Fibroblast of villous mesenchyme (primary cell): ENCODE measurements at regions not wholly inside any gene's neighbourhood (a gene's known extent, or its start where the extent isn't known, plus 50 kb on each side); places are given as distances from the start of the nearest gene placed in this dataset.
"Not testable (repeated sequence)": the region's sequence is repeated elsewhere in the genome, so short reads cannot be mapped to it uniquely, and the experiment has no call there.

ENCODE experiments used
- DNase-seq: peaks from one replicate; pipeline ENCODE4 v3.0.0-alpha.2; 2010; ENCODE audit warnings: low read depth
- H3K4me3 ChIP-seq: 2 replicates; pipeline ENCODE4 v1.5.1; 2011; ENCODE audit warnings: low read depth, mild to moderate bottlenecking, low read length
- CTCF ChIP-seq: IDR thresholded peaks from 2 replicates; pipeline ENCODE4 v1.5.1; 2012; ENCODE audit warnings: low read depth, mild to moderate bottlenecking, low read length; ENCODE audit not compliant: insufficient read depth

- peak; percentile 30 for DNase-seq
- no peak for TF ChIP-seq CTCF
- no peak overlapping the region for H3K4me3 ChIP-seq
Observed at GRCh38 chr9:88266416-88266815, 121.8 kb upstream of the SPIN1 start.

GRCh38 chr9:88259001-88259400 is 120.7 kb upstream of the SPATA31C2 start:
- no peak for DNase-seq
- H3K4me3 ChIP-seq, result no peak overlapping the region
- TF ChIP-seq CTCF, result no peak

- peak; percentile 47 for DNase-seq
- H3K4me3 ChIP-seq, result no peak overlapping the region
- no peak for TF ChIP-seq CTCF
Observed at GRCh38 chr9:88258601-88259000, 120.3 kb upstream of the SPATA31C2 start.

- peak; percentile 78 for DNase-seq
- H3K4me3 ChIP-seq, result no peak overlapping the region
- no peak for TF ChIP-seq CTCF
Observed at GRCh38 chr9:88258024-88258423, 119.7 kb upstream of the SPATA31C2 start.

GRCh38 chr9:88256216-88256615 is 117.9 kb upstream of the SPATA31C2 start:
- no peak for DNase-seq
- TF ChIP-seq CTCF, result no peak
- H3K4me3 ChIP-seq, result no peak overlapping the region

GRCh38 chr9:88255806-88256205 is 117.5 kb upstream of the SPATA31C2 start:
- DNase-seq, result peak; percentile 16

GRCh38 chr9:88251903-88252302 is 113.6 kb upstream of the SPATA31C2 start:
- H3K4me3 ChIP-seq, result no peak overlapping the region
- no peak for DNase-seq
- TF ChIP-seq CTCF, result no peak

More at GRCh38 chr9:88255806-88256205, 117.5 kb upstream of the SPATA31C2 start:
- not testable (repeated sequence) for H3K4me3 ChIP-seq
